Fibroblast of the aortic adventitia (primary cell): ENCODE measurements at regions not wholly inside any gene's neighbourhood (a gene's known extent, or its start where the extent isn't known, plus 50 kb on each side); places are given as distances from the start of the nearest gene placed in this dataset.

ENCODE experiments used
- DNase-seq: peaks from one replicate; pipeline ENCODE4 v3.0.0-alpha.2; 2010; ENCODE audit warnings: low read depth
- H3K4me3 ChIP-seq: 2 replicates; pipeline ENCODE4 v1.5.1; 2011; ENCODE audit warnings: low read depth, mild to moderate bottlenecking, control low read depth, low read length, moderate library complexity
- TF ChIP-seq, protein P1 (sequence below): IDR thresholded peaks from 2 replicates; pipeline ENCODE4 v1.5.1; 2011; ENCODE audit warnings: mild to moderate bottlenecking, low read length, control low read depth, inconsistent platforms; ENCODE audit not compliant: insufficient read depth

DNA sequence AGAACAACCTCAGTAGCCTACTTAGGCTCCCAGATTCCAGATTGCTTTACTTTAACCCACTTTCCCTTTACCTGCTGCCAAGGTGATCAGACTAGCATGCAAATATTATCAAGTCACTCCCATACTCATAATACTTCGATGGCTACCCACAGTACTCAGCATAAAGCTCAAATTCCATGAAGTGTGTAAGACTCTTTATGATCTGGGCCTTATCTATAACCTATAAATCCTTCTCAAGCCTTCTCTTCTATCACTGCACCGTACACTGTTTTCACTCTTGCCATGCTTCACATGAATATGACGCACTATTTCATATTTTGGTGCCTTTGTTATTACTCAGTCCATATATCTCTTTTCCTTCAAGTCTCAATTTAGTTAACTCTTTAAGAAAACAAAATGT lies 135.2 kb upstream of the TARS1 start:
- H3K4me3 ChIP-seq = no peak overlapping the region
- DNase-seq = no peak

DNA sequence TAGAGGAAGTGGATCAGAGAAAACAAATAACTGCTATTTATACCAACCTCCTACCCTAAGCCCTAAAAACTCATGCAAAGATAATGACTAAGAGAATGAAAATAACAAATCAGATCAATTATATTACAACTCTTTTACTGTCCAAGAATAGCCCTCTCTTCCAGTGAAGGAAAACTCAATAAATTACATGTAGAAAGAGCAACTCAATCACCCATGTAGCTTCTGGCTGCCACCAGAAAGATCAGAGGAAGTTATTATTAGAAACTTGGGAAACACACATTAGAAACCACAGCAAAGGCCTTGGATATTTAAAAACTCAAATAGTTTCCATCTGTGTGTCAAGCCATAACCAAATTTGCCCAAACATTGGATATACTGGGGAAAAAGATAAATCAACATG lies 134.0 kb upstream of the TARS1 start:
- TF ChIP-seq, protein P1, sequence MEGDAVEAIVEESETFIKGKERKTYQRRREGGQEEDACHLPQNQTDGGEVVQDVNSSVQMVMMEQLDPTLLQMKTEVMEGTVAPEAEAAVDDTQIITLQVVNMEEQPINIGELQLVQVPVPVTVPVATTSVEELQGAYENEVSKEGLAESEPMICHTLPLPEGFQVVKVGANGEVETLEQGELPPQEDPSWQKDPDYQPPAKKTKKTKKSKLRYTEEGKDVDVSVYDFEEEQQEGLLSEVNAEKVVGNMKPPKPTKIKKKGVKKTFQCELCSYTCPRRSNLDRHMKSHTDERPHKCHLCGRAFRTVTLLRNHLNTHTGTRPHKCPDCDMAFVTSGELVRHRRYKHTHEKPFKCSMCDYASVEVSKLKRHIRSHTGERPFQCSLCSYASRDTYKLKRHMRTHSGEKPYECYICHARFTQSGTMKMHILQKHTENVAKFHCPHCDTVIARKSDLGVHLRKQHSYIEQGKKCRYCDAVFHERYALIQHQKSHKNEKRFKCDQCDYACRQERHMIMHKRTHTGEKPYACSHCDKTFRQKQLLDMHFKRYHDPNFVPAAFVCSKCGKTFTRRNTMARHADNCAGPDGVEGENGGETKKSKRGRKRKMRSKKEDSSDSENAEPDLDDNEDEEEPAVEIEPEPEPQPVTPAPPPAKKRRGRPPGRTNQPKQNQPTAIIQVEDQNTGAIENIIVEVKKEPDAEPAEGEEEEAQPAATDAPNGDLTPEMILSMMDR = no peak
- DNase-seq = peak; percentile 60
- no peak overlapping the region for H3K4me3 ChIP-seq

More for the DNA sequence above, 135.2 kb upstream of the TARS1 start:
- TF ChIP-seq, protein P1 = no peak

DNA sequence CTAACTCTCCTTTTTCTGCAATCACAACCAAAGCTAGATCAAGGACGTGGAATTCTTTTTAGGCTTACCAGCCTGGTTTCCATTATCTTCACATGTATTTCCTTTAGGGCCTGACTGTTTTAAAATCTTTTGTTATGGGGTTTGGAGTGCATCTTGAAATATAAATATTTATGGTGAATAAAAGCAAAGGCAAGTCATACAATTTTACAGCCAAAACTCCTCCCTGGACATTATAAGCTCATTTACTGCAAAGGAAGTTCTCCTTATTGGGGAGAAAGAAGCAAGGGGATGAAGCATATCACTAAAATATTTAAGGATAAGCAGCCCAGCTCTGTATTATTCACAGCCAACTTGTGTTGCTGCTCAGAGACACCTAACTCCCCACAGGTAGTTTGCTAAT lies 132.2 kb upstream of the TARS1 start:
- TF ChIP-seq, protein P1 = no peak

DNA sequence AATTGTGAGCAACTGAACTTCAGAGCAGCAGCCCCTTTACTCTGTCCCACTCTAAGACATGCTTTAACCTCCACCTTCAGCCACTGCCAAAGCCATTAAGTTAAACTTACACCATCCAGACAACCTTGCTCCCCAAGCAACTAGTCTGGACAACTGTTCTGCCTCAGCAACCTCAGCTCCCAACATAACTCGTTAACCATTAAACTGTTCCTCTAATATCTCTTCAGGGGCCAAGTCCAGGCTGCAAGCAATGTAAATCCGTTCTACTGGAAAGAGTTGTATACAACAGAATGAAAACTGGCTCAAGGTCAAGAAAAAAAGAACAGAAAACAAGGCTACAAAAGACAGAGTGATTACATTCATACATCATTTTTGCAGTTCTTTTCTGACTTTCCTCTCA lies 131.7 kb upstream of the TARS1 start:
- peak; percentile 16 for DNase-seq
- H3K4me3 ChIP-seq = no peak overlapping the region
- TF ChIP-seq, protein P1 = no peak

More for the DNA sequence above, 132.2 kb upstream of the TARS1 start:
- DNase-seq = no peak
- H3K4me3 ChIP-seq = no peak overlapping the region

DNA sequence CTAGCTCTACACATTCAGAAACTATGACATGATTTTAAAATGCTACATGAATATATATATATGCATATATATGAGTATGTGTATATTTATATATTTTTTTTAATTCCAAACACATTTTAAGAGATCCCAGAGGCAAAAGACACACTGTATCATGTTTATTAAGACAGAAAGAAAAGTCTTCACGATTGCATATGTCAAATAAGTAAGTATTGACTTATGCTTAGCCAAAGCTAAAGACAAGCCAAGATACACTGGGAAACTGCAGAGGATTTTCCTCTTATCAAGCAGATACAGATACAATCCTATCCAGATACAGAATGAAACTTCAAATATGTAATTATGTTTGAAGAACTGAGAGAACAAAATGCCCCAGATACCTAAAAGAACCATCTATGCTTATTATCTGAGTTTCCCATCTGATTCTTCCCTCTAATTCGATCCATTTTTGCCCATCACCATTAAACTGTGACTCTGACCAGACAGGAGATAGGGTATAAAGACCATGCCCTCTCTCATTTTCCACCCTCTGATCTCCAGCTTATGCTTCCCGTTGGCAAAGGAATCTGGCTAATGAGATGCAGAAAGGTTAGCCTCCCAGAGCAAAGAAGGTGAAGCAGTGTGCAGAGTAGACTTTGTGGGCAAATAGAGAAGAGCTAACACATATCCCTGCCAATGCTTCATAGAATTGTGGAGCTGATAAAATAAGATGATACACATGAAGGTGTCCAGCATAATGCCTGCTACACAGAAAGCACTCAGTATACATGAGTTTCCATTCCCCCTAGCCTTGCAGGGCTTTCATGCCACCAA lies 131.0 kb upstream of the TARS1 start:
- no peak overlapping the region for H3K4me3 ChIP-seq
- DNase-seq = peak; percentile 47
- TF ChIP-seq, protein P1 = no peak

DNA sequence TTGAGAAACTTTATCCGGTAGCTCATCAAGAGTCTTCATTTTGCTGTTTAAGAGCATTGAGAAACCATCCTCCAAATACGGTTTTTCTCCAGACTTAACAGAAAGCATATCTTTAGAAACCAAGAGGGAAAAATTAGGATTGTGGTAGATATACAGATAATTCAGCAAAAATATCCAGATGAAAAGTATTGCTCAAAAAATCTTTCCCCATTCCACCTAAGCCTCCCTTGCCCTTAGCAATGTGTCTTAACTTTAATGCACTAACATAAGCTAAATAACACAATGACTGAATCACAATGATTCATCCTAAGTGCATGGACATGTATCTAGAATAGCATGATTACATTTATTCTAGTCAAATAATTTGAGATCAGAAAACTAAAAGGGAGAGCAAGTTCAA lies 130.3 kb upstream of the TARS1 start:
- peak; percentile 95 for DNase-seq
- TF ChIP-seq, protein P1 = no peak
- no peak overlapping the region for H3K4me3 ChIP-seq
